NT2/D1 (cell line): ENCODE measurements at regions not wholly inside any gene's neighbourhood (a gene's known extent, or its start where the extent isn't known, plus 50 kb on each side); places are given as distances from the start of the nearest gene placed in this dataset.

Source experiments
- DNase-seq: peaks from one replicate; pipeline ENCODE4 v3.0.0-alpha.2; 2011; ENCODE audit warnings: low read depth, low spot score
- H3K27me3 ChIP-seq: 2 replicates; pipeline ENCODE4 v1.6.0; 2011; ENCODE audit warnings: mild to moderate bottlenecking; ENCODE audit not compliant: insufficient read length, insufficient read depth
- H3K36me3 ChIP-seq: 2 replicates; pipeline ENCODE4 v1.6.1; 2011; ENCODE audit warnings: mild to moderate bottlenecking, low read length, mixed read lengths; ENCODE audit not compliant: insufficient read depth, insufficient read length
- H3K4me1 ChIP-seq: 2 replicates; pipeline ENCODE4 v1.5.1; 2011; ENCODE audit not compliant: insufficient read depth, insufficient read length
- H3K4me3 ChIP-seq: 2 replicates; pipeline ENCODE4 v1.5.1; 2011; ENCODE audit warnings: low read depth; ENCODE audit not compliant: insufficient read length
- H3K9ac ChIP-seq: 2 replicates; pipeline ENCODE4 v1.6.0; 2011; ENCODE audit warnings: low read depth; ENCODE audit not compliant: insufficient read length
- H3K9me3 ChIP-seq: 2 replicates; pipeline ENCODE4 v1.5.1; 2011; ENCODE audit warnings: mild to moderate bottlenecking, low read length; ENCODE audit not compliant: insufficient read depth
- SUZ12 ChIP-seq: IDR thresholded peaks from 2 replicates; pipeline ENCODE4 v1.6.1; 2011; ENCODE audit not compliant: insufficient read length, insufficient read depth; ENCODE audit errors: extremely low read depth
- YY1 ChIP-seq: IDR thresholded peaks from 2 replicates; pipeline ENCODE4 v1.6.1; 2011; ENCODE audit not compliant: insufficient read length, insufficient read depth
- ZNF274 ChIP-seq: IDR thresholded peaks from 2 replicates; pipeline ENCODE4 v1.6.1; 2011; ENCODE audit warnings: mild to moderate bottlenecking, low read depth, low read length

DNA sequence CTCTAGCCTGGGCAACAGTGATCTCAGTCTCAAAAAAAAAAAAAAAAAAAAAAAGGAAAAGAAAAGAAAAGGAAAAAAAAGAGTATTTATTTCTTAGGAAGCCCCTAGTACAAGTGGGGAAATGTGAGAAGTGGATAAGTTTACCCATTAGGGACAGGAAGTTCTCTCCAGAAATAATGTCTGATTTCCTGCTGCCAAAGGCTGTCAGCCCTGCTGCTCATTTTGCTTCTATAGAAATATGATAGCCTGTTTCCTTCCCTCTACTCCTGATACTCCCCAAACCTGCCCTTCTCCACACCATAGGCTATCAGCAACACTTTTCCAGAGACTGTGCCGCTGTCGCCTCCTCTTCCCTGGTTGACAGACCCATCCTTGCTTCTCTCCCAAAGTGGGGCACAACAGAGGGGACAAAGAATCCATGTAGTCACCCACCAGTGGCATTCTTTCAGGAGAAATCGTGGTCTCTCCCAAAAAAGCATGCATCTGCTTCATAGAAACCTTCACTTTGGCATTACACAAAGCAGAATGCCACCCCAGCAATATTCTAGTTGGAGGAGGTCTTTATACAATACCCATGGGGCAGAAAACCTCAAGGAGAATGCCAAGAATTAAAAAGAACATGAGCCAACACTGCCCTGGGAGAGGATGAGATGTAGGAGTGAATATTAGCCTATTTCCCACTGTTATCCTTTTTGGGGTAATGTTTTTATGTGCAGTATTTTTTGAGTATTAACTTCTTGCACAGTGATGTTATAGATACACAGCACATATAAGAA is 166.3 kb upstream of the NR5A2 start:
- no peak overlapping the region for H3K9ac ChIP-seq
- no peaks in the 10 kb centered on the region for H3K9me3 ChIP-seq
- no peaks in the 10 kb centered on the region for H3K27me3 ChIP-seq
- H3K4me1 ChIP-seq = no peaks in the 10 kb centered on the region
- H3K36me3 ChIP-seq = no peaks in the 10 kb centered on the region
- no peak for DNase-seq
- TF ChIP-seq YY1 (no peak), ZNF274 (no peak), SUZ12 (no peak)
- no peak overlapping the region for H3K4me3 ChIP-seq

- H3K36me3 ChIP-seq = no peaks in the 10 kb centered on the region
- no peaks in the 10 kb centered on the region for H3K9me3 ChIP-seq
- no peak overlapping the region for H3K9ac ChIP-seq
- H3K27me3 ChIP-seq = no peaks in the 10 kb centered on the region
- TF ChIP-seq SUZ12 (no peak), ZNF274 (no peak), YY1 (no peak)
- no peak overlapping the region for H3K4me3 ChIP-seq
- no peak for DNase-seq
- no peaks in the 10 kb centered on the region for H3K4me1 ChIP-seq
Observed at GRCh38 chr1:199862047-199862446, 165.5 kb upstream of the NR5A2 start.

DNA sequence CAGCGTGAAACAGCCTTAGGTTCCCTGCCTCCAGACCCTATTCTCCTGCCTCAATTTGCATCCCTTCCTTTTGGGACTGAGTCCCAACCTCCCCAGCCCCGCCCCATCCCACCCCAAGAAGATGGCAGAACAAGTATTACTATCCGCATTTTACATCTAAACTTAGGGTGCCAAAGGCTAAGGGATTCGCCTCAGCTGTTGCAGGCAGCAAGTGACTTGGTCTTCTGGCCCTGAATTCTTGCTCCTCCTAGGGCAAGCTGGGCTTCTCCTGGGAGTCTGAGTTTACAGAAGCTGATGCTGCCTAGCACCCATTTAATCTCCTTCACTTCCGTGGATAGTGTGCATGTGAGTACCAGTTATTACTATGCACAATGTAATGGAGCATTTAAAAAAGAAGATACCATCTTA is 161.3 kb upstream of the NR5A2 start:
- H3K9me3 ChIP-seq = no peaks in the 10 kb centered on the region
- H3K36me3 ChIP-seq = no peaks in the 10 kb centered on the region
- TF ChIP-seq YY1 = no peak
- TF ChIP-seq ZNF274 = no peak
- TF ChIP-seq SUZ12 = no peak
- H3K4me1 ChIP-seq = peaks cover 2% of the 10 kb centered on the region
- no peaks in the 10 kb centered on the region for H3K27me3 ChIP-seq
- H3K4me3 ChIP-seq = no peak overlapping the region
- peak; percentile 8 for DNase-seq
- no peak overlapping the region for H3K9ac ChIP-seq

GRCh38 chr1:199867601-199868000 is 159.9 kb upstream of the NR5A2 start:
- no peak overlapping the region for H3K9ac ChIP-seq

GRCh38 chr1:199868777-199869176 is 158.7 kb upstream of the NR5A2 start:
- Histone ChIP-seq H3K9me3 (no peaks in the 10 kb centered on the region), H3K9ac (no peak overlapping the region), H3K36me3 (no peaks in the 10 kb centered on the region), H3K27me3 (no peaks in the 10 kb centered on the region), H3K4me1 (peaks cover 2% of the 10 kb centered on the region), H3K4me3 (no peak overlapping the region)
- TF ChIP-seq SUZ12 (no peak), YY1 (no peak), ZNF274 (no peak)
- no peak for DNase-seq

More at GRCh38 chr1:199867601-199868000, 159.9 kb upstream of the NR5A2 start:
- peak; percentile 15 for DNase-seq
- no peaks in the 10 kb centered on the region for H3K9me3 ChIP-seq
- peaks cover 2% of the 10 kb centered on the region for H3K4me1 ChIP-seq
- no peaks in the 10 kb centered on the region for H3K36me3 ChIP-seq
- no peak for TF ChIP-seq YY1
- no peak for TF ChIP-seq ZNF274
- no peak for TF ChIP-seq SUZ12
- no peaks in the 10 kb centered on the region for H3K27me3 ChIP-seq
- H3K4me3 ChIP-seq = no peak overlapping the region

DNA sequence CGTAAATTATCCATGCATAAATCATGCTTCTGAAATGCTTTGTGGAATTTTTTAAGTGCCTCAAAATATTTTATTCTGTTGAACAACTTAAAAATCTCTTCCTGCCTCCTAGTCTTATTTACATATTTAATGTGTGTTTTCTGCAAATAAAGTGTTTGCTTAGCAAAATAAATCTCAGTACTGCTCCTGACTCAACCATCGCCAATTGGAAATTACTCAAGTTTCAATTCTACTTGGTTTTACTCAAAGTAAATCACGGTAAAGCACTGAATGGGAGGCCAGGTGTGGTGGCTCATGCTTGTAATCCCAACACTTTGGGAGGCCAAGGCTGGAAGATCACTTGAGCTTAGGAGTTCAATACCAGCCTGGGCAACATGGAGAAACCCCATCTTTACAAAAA is 152.2 kb upstream of the NR5A2 start:
- H3K9me3 ChIP-seq = no peaks in the 10 kb centered on the region
- H3K4me1 ChIP-seq = no peaks in the 10 kb centered on the region
- H3K27me3 ChIP-seq = no peaks in the 10 kb centered on the region
- no peak overlapping the region for H3K9ac ChIP-seq
- no peak for DNase-seq
- TF ChIP-seq YY1 = no peak
- no peak for TF ChIP-seq ZNF274
- no peak for TF ChIP-seq SUZ12
- no peaks in the 10 kb centered on the region for H3K36me3 ChIP-seq
- H3K4me3 ChIP-seq = no peak overlapping the region

GRCh38 chr1:199875856-199876255 is 151.7 kb upstream of the NR5A2 start:
- TF ChIP-seq ZNF274 (no peak), YY1 (no peak), SUZ12 (no peak)
- Histone ChIP-seq H3K9me3 (no peaks in the 10 kb centered on the region), H3K27me3 (no peaks in the 10 kb centered on the region), H3K36me3 (no peaks in the 10 kb centered on the region), H3K4me3 (no peak overlapping the region), H3K9ac (no peak overlapping the region), H3K4me1 (no peaks in the 10 kb centered on the region)
- DNase-seq = no peak
